H1 (cell line): ENCODE measurements at regions not wholly inside any gene's neighbourhood (a gene's known extent, or its start where the extent isn't known, plus 50 kb on each side); places are given as distances from the start of the nearest gene placed in this dataset.

Experiments used
- CTCF ChIA-PET: fragments of 300-600 bp; sonication (Branson Sonifier 250); formaldehyde crosslinking; loops from one replicate; lab custom pipeline; 2021; ENCODE audit not compliant: partially characterized antibody; lab: Charles Lee
- POLR2A ChIA-PET: fragments of 300-600 bp; sonication (Branson Sonifier 250); formaldehyde crosslinking; loops from one replicate; lab custom pipeline; 2021; ENCODE audit warnings: inconsistent platforms; ENCODE audit not compliant: partially characterized antibody; lab: Charles Lee
- DNase-seq, 2 experiments: peaks; one replicate each; pipeline versions ENCODE4 v3.0.0 to v3.0.0-alpha.2; 2010 to 2022; ENCODE audit warnings: low spot score in 2 of 2, low read depth in 1 of 2, mixed read lengths in 1 of 2
- FAIRE-seq: peaks from 2 replicates; lab custom pipeline; 2011; peaks lifted over from hg19 to GRCh38; lab: Jason Lieb, UNC
- H2AFZ ChIP-seq: 2 replicates; pipeline ENCODE4 v1.8.1; 2012; ENCODE audit warnings: low read length, inconsistent platforms
- H2AK5ac ChIP-seq: 2 replicates; pipeline ENCODE4 v1.6.1; 2013; ENCODE audit warnings: low read depth, low read length
- H2BK120ac ChIP-seq: replicated peaks from 2 replicates; pipeline ENCODE3; 2013; ENCODE audit warnings: low read depth, low read length, inconsistent platforms
- H2BK12ac ChIP-seq: 2 replicates; pipeline ENCODE4 v1.6.1; 2013; ENCODE audit warnings: low read depth, low read length
- H2BK15ac ChIP-seq: 2 replicates; pipeline ENCODE4 v1.6.1; 2013; ENCODE audit warnings: low read length
- H2BK20ac ChIP-seq: 2 replicates; pipeline ENCODE4 v1.6.1; 2013; ENCODE audit warnings: low read length
- H2BK5ac ChIP-seq: 2 replicates; pipeline ENCODE4 v1.6.1; 2013; ENCODE audit warnings: low read depth, low read length
- H3K14ac ChIP-seq: 2 replicates; pipeline ENCODE4 v1.6.1; 2013; ENCODE audit warnings: inconsistent platforms; ENCODE audit not compliant: insufficient read length
- H3K18ac ChIP-seq: 2 replicates; pipeline ENCODE4 v1.6.1; 2013; ENCODE audit warnings: low read length; ENCODE audit errors: extremely low read depth
- H3K23ac ChIP-seq: 2 replicates; pipeline ENCODE4 v1.6.1; 2013; ENCODE audit warnings: inconsistent platforms; ENCODE audit not compliant: insufficient read length
- H3K23me2 ChIP-seq: 2 replicates; pipeline ENCODE4 v1.6.1; 2013; ENCODE audit warnings: low read depth, low read length
- H3K27ac ChIP-seq: 2 replicates; pipeline ENCODE4 v1.6.1; 2011; ENCODE audit warnings: low read depth, low read length, inconsistent platforms
- H3K27me3 ChIP-seq, 4 experiments: replicated peaks in 1 of 4; 1 replicate in 1 of 4; 2 replicates in 3 of 4; pipeline versions ENCODE4 v1.6.1 to v1.8.1; 2011 to 2013; ENCODE audit warnings: low read length in 3 of 4, mild to moderate bottlenecking in 3 of 4, inconsistent platforms in 2 of 4, mixed read lengths in 2 of 4, moderate library complexity in 1 of 4; ENCODE audit not compliant: control insufficient read depth in 3 of 4, insufficient read depth in 3 of 4; ENCODE audit errors: extremely low read depth in 1 of 4
- H3K36me3 ChIP-seq, 4 experiments: 2 replicates each; pipeline versions ENCODE4 v1.6.1 to v1.8.1; 2011 to 2013; ENCODE audit warnings: mild to moderate bottlenecking in 4 of 4, low read length in 3 of 4, moderate library complexity in 2 of 4, control low read depth in 1 of 4, inconsistent platforms in 1 of 4; ENCODE audit not compliant: insufficient read depth in 4 of 4, control insufficient read depth in 2 of 4
- H3K4ac ChIP-seq: replicated peaks from 2 replicates; pipeline ENCODE3; 2013; ENCODE audit warnings: low read length, low read depth, mixed read lengths, inconsistent platforms; ENCODE audit not compliant: insufficient read length
- H3K4me1 ChIP-seq, 4 experiments: replicated peaks in 1 of 4; 1 replicate in 1 of 4; 2 replicates in 3 of 4; pipeline versions ENCODE4 v1.6.1 to v1.8.1; 2011 to 2013; ENCODE audit warnings: low read length in 3 of 4, inconsistent platforms in 2 of 4, mixed read lengths in 1 of 4; ENCODE audit not compliant: insufficient read depth in 4 of 4, control insufficient read depth in 3 of 4
- H3K4me2 ChIP-seq, 2 experiments: 2 replicates each; pipeline versions ENCODE4 v1.6.1 to v1.8.1; 2011 to 2013; ENCODE audit warnings: low read depth in 2 of 2, low read length in 2 of 2, control low read depth in 1 of 2, inconsistent platforms in 1 of 2, mild to moderate bottlenecking in 1 of 2; ENCODE audit not compliant: insufficient read depth in 1 of 2
- H3K4me3 ChIP-seq, 4 experiments: fragments of 200-600, 300-600 bp in 1 of 4; sonication (generic), shearing (Covaris generic), sonication (Bioruptor Twin) in 1 of 4; 2 replicates each; pipeline versions ENCODE4 v1.5.1 to v1.8.1; 2011 to 2016; ENCODE audit warnings: low read length in 4 of 4, low read depth in 3 of 4, control low read depth in 2 of 4, inconsistent platforms in 2 of 4, mild to moderate bottlenecking in 2 of 4, mixed read lengths in 1 of 4, moderate library complexity in 1 of 4; ENCODE audit not compliant: insufficient read depth in 2 of 4; ENCODE audit errors: extremely low read depth in 1 of 4
- H3K56ac ChIP-seq: replicated peaks from 2 replicates; pipeline ENCODE3; 2013; ENCODE audit warnings: low read depth, mild to moderate bottlenecking, mixed read lengths, low read length, inconsistent platforms; ENCODE audit not compliant: insufficient read length
- H3K79me1 ChIP-seq: 2 replicates; pipeline ENCODE4 v1.6.1; 2013; ENCODE audit warnings: low read depth, low read length, control low read depth
- H3K79me2 ChIP-seq, 2 experiments: 2 replicates each; pipeline versions ENCODE4 v1.6.1 to v1.8.1; 2012 to 2013; ENCODE audit warnings: low read length in 2 of 2, mild to moderate bottlenecking in 2 of 2, inconsistent platforms in 1 of 2; ENCODE audit not compliant: insufficient read depth in 2 of 2, control insufficient read depth in 1 of 2
- H3K9ac ChIP-seq, 4 experiments: replicated peaks in 1 of 4; 1 replicate in 1 of 4; 2 replicates in 3 of 4; pipeline versions ENCODE4 v1.6.1 to v1.8.1; 2011 to 2013; ENCODE audit warnings: low read depth in 3 of 4, low read length in 3 of 4, control low read depth in 2 of 4, mild to moderate bottlenecking in 2 of 4, moderate library complexity in 2 of 4, inconsistent platforms in 1 of 4; ENCODE audit errors: extremely low read depth in 1 of 4
- H3K9me3 ChIP-seq, 2 experiments: 2 replicates each; pipeline versions ENCODE4 v1.6.1 to v1.8.1; 2012 to 2013; ENCODE audit warnings: mild to moderate bottlenecking in 2 of 2, moderate library complexity in 2 of 2, control low read depth in 1 of 2, inconsistent platforms in 1 of 2, low read depth in 1 of 2, low read length in 1 of 2, mixed read lengths in 1 of 2; ENCODE audit not compliant: insufficient read depth in 2 of 2
- H4K20me1 ChIP-seq, 2 experiments: replicated peaks in 1 of 2; 2 replicates each; pipeline versions ENCODE3 to v1.8.1; 2011 to 2013; ENCODE audit warnings: inconsistent platforms in 2 of 2, low read length in 2 of 2, mild to moderate bottlenecking in 1 of 2; ENCODE audit not compliant: insufficient read depth in 2 of 2, control insufficient read depth in 1 of 2
- H4K5ac ChIP-seq: 2 replicates; pipeline ENCODE4 v1.6.1; 2013; ENCODE audit warnings: low read length, low read depth, mixed read lengths, inconsistent platforms; ENCODE audit not compliant: insufficient read length
- H4K8ac ChIP-seq: 2 replicates; pipeline ENCODE4 v1.8.0; 2013; ENCODE audit warnings: mild to moderate bottlenecking, moderate library complexity, low read length, inconsistent platforms; ENCODE audit not compliant: insufficient read depth; ENCODE audit errors: extremely low read depth
- H4K91ac ChIP-seq: replicated peaks from 2 replicates; pipeline ENCODE3; 2013; ENCODE audit warnings: low read length, mixed read lengths, inconsistent platforms; ENCODE audit not compliant: insufficient read length
- WGBS, 2 experiments: shearing (Covaris generic) in 1 of 2; methylation state at CpG; one replicate each; pipeline versions ENCODE4 v1.1.6 to v1.1.7; 2013 to 2015; ENCODE audit warnings: low lambda C conversion rate in 2 of 2, mixed read lengths in 2 of 2, inconsistent platforms in 1 of 2, low coverage in 1 of 2, missing lambda C conversion rate in 1 of 2; ENCODE audit not compliant: insufficient replicate concordance in 2 of 2, insufficient coverage in 1 of 2, insufficient read length in 1 of 2; ENCODE audit errors: extremely low coverage in 1 of 2, missing lambda C conversion rate in 1 of 2; 5-methylcytosine and 5-hydroxymethylcytosine counted together
- TF ChIP-seq, protein P1 (sequence below), 3 experiments: IDR thresholded peaks; 1 replicate in 2 of 3; 2 replicates in 1 of 3; pipeline versions ENCODE4 v1.5.1 to v1.6.1; 2011; ENCODE audit warnings: low read length in 3 of 3, mild to moderate bottlenecking in 3 of 3, inconsistent platforms in 2 of 3, low read depth in 1 of 3, moderate library complexity in 1 of 3; ENCODE audit not compliant: insufficient read depth in 1 of 3; ENCODE audit errors: control extremely low read depth in 1 of 3

GRCh38 chr2:52956118-52956517 lies 811.5 kb upstream of the CHAC2 start:
- H3K36me3 ChIP-seq, result no peaks in the 10 kb centered on the region
- H3K18ac ChIP-seq, result no peak overlapping the region
- H2AFZ ChIP-seq, result no peak overlapping the region
- H4K20me1 ChIP-seq, result no peaks in the 10 kb centered on the region
- H4K91ac ChIP-seq, result no peak overlapping the region
- H3K23ac ChIP-seq, result no peak overlapping the region
- H3K79me2 ChIP-seq, result no peaks in the 10 kb centered on the region
- TF ChIP-seq, protein P1, sequence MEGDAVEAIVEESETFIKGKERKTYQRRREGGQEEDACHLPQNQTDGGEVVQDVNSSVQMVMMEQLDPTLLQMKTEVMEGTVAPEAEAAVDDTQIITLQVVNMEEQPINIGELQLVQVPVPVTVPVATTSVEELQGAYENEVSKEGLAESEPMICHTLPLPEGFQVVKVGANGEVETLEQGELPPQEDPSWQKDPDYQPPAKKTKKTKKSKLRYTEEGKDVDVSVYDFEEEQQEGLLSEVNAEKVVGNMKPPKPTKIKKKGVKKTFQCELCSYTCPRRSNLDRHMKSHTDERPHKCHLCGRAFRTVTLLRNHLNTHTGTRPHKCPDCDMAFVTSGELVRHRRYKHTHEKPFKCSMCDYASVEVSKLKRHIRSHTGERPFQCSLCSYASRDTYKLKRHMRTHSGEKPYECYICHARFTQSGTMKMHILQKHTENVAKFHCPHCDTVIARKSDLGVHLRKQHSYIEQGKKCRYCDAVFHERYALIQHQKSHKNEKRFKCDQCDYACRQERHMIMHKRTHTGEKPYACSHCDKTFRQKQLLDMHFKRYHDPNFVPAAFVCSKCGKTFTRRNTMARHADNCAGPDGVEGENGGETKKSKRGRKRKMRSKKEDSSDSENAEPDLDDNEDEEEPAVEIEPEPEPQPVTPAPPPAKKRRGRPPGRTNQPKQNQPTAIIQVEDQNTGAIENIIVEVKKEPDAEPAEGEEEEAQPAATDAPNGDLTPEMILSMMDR (IDR thresholded peaks at IDR 0.05; ENCODE audit: control extremely low read depth in 1 of 3, insufficient read depth in 1 of 3, low read depth in 1 of 3, low read length in 3 of 3), result no peak
- H3K27ac ChIP-seq, result no peak overlapping the region
- no peak overlapping the region for H2BK20ac ChIP-seq
- no peak overlapping the region for H3K56ac ChIP-seq
- H3K9me3 ChIP-seq, result no peaks in the 10 kb centered on the region
- no peak overlapping the region for H2AK5ac ChIP-seq
- H3K23me2 ChIP-seq, result no peaks in the 10 kb centered on the region
- H2BK5ac ChIP-seq, result no peak overlapping the region
- ChIA-PET CTCF (interaction anchor here (0.6 to 1.7 kb wide), 6 partner anchors 9 to 560 kb away, joined by 3 to 6 read pairs (median 3); no protein-coding TSS in a partner anchor), POLR2A (no interaction called here)
- no peaks in the 10 kb centered on the region for H3K79me1 ChIP-seq
- no peak overlapping the region for H4K5ac ChIP-seq
- H4K8ac ChIP-seq, result no peak overlapping the region
- no peaks in the 10 kb centered on the region for H3K4me1 ChIP-seq
- no peak overlapping the region for H3K4me2 ChIP-seq
- no peak overlapping the region for H3K4me3 ChIP-seq
- H2BK15ac ChIP-seq, result no peak overlapping the region
- 89% methylated on average over 4 of the region's 4 CpGs; no CpG with 5 or more reads in 1 of the 2 experiments for WGBS, 2 experiments
- peak overlapping the region; percentile 42 for H3K14ac ChIP-seq
- FAIRE-seq, result no peak
- no peak for DNase-seq
- H3K9ac ChIP-seq, result no peak overlapping the region
- H2BK120ac ChIP-seq, result no peak overlapping the region
- no peaks in the 10 kb centered on the region for H3K27me3 ChIP-seq
- H2BK12ac ChIP-seq, result no peak overlapping the region
- no peak overlapping the region for H3K4ac ChIP-seq
